H9 (cell line): ENCODE measurements at regions not wholly inside any gene's neighbourhood (a gene's known extent, or its start where the extent isn't known, plus 50 kb on each side); places are given as distances from the start of the nearest gene placed in this dataset.

ENCODE experiments used
- DNase-seq: peaks from one replicate; pipeline ENCODE4 v3.0.0-alpha.2; 2017
- H2AFZ ChIP-seq: one replicate; pipeline ENCODE4 v1.6.1; 2013; ENCODE audit warnings: mild to moderate bottlenecking, low read length, control low read depth, moderate library complexity
- H2AK5ac ChIP-seq: 2 replicates; pipeline ENCODE4 v1.6.1; 2013; ENCODE audit warnings: low read length, control low read depth, mixed read lengths; ENCODE audit not compliant: insufficient read length
- H2BK120ac ChIP-seq: one replicate; pipeline ENCODE4 v1.6.1; 2013; ENCODE audit warnings: low read depth, mild to moderate bottlenecking, low read length, control low read depth, inconsistent platforms; ENCODE audit not compliant: poor library complexity, severe bottlenecking
- H2BK12ac ChIP-seq: 2 replicates; pipeline ENCODE4 v1.6.1; 2013; ENCODE audit warnings: low read length, control low read depth, mixed read lengths, low read depth; ENCODE audit not compliant: insufficient read length
- H2BK15ac ChIP-seq: 2 replicates; pipeline ENCODE4 v1.6.1; 2013; ENCODE audit warnings: low read depth, low read length, control low read depth
- H2BK20ac ChIP-seq: one replicate; pipeline ENCODE4 v1.6.1; 2013; ENCODE audit warnings: low read depth, mild to moderate bottlenecking, low read length, control low read depth, inconsistent platforms; ENCODE audit not compliant: poor library complexity, severe bottlenecking
- H2BK5ac ChIP-seq: 2 replicates; pipeline ENCODE4 v1.6.1; 2013; ENCODE audit warnings: low read length, control low read depth, mixed read lengths; ENCODE audit not compliant: insufficient read length
- H3K14ac ChIP-seq: 2 replicates; pipeline ENCODE4 v1.6.1; 2013; ENCODE audit warnings: low read length, control low read depth; ENCODE audit not compliant: insufficient read depth
- H3K18ac ChIP-seq: 2 replicates; pipeline ENCODE4 v1.6.1; 2013; ENCODE audit warnings: low read depth, mild to moderate bottlenecking, mixed read lengths, low read length, control low read depth; ENCODE audit not compliant: insufficient read length
- H3K23ac ChIP-seq: 2 replicates; pipeline ENCODE4 v1.6.1; 2013; ENCODE audit warnings: low read length, control low read depth, mixed read lengths, low read depth; ENCODE audit not compliant: insufficient read length
- H3K23me2 ChIP-seq: 2 replicates; pipeline ENCODE4 v1.6.1; 2013; ENCODE audit warnings: low read depth, mild to moderate bottlenecking, mixed read lengths, low read length, control low read depth; ENCODE audit not compliant: insufficient read length, poor library complexity, severe bottlenecking
- H3K27ac ChIP-seq: 2 replicates; pipeline ENCODE4 v1.5.1; 2013; ENCODE audit warnings: low read length, control low read depth, mixed read lengths, low read depth; ENCODE audit not compliant: insufficient read length
- H3K27me3 ChIP-seq: 2 replicates; pipeline ENCODE4 v1.6.1; 2013; ENCODE audit warnings: low read length, control low read depth, inconsistent platforms; ENCODE audit not compliant: insufficient read depth
- H3K4ac ChIP-seq: 2 replicates; pipeline ENCODE4 v1.6.1; 2013; ENCODE audit warnings: low read depth, mild to moderate bottlenecking, control low read depth, inconsistent platforms, low read length, moderate library complexity
- H3K4me1 ChIP-seq: 2 replicates; pipeline ENCODE4 v1.6.1; 2013; ENCODE audit warnings: low read length, control low read depth, inconsistent platforms; ENCODE audit not compliant: insufficient read depth
- H3K4me2 ChIP-seq: 2 replicates; pipeline ENCODE4 v1.6.1; 2013; ENCODE audit warnings: low read length, control low read depth, mixed read lengths; ENCODE audit not compliant: insufficient read length, insufficient read depth
- H3K56ac ChIP-seq: 2 replicates; pipeline ENCODE4 v1.6.1; 2013; ENCODE audit warnings: low read depth, mild to moderate bottlenecking, mixed read lengths, low read length, control low read depth; ENCODE audit not compliant: insufficient read length
- H3K79me1 ChIP-seq: 2 replicates; pipeline ENCODE4 v1.6.1; 2013; ENCODE audit warnings: low read depth, mild to moderate bottlenecking, moderate library complexity, low read length, control low read depth, inconsistent platforms; ENCODE audit not compliant: insufficient read depth, poor library complexity, severe bottlenecking
- H3K79me2 ChIP-seq: 2 replicates; pipeline ENCODE4 v1.6.1; 2013; ENCODE audit warnings: low read length, control low read depth, inconsistent platforms; ENCODE audit not compliant: insufficient read depth
- H3K9ac ChIP-seq: 2 replicates; pipeline ENCODE4 v1.6.1; 2013; ENCODE audit warnings: low read length, control low read depth, mixed read lengths; ENCODE audit not compliant: insufficient read length; ENCODE audit errors: extremely low read depth
- H3K9me3 ChIP-seq: one replicate; pipeline ENCODE4 v1.6.1; 2013; ENCODE audit warnings: low read depth, low read length, inconsistent platforms; ENCODE audit not compliant: control insufficient read depth
- H3T11ph ChIP-seq: one replicate; pipeline ENCODE4 v1.6.1; 2013; ENCODE audit warnings: mild to moderate bottlenecking, low read length, control low read depth, inconsistent platforms
- H4K20me1 ChIP-seq: one replicate; pipeline ENCODE4 v1.6.1; 2013; ENCODE audit not compliant: control insufficient read depth, insufficient read length, insufficient read depth
- H4K5ac ChIP-seq: 2 replicates; pipeline ENCODE4 v1.6.1; 2013; ENCODE audit warnings: low read depth, mild to moderate bottlenecking, mixed read lengths, low read length, control low read depth; ENCODE audit not compliant: insufficient read length
- H4K8ac ChIP-seq: replicated peaks from 2 replicates; pipeline ENCODE4 v1.6.1; 2013; ENCODE audit warnings: low read length, control low read depth, mixed read lengths, low read depth; ENCODE audit not compliant: insufficient read length
- H4K91ac ChIP-seq: 2 replicates; pipeline ENCODE4 v1.6.1; 2013; ENCODE audit warnings: low read depth, mild to moderate bottlenecking, moderate library complexity, mixed read lengths, low read length, control low read depth; ENCODE audit not compliant: insufficient read length
- H3K27ac Mint-ChIP-seq, 3 experiments: 2 replicates in 2 of 3; 3 replicates in 1 of 3; pipeline ENCODE4 v1.8.0; 2020 to 2021; ENCODE audit warnings: mixed read lengths in 3 of 3, mild to moderate bottlenecking in 1 of 3, moderate library complexity in 1 of 3
- H3K27me3 Mint-ChIP-seq: 2 replicates; pipeline ENCODE4 v1.8.0; 2021; ENCODE audit warnings: low read depth, mild to moderate bottlenecking, moderate library complexity, mixed read lengths
- H3K36me3 Mint-ChIP-seq, 3 experiments: 2 replicates in 2 of 3; 3 replicates in 1 of 3; pipeline ENCODE4 v1.8.0; 2020 to 2021; ENCODE audit warnings: low read depth in 3 of 3, mixed read lengths in 3 of 3; ENCODE audit not compliant: insufficient read depth in 1 of 3
- H3K4me1 Mint-ChIP-seq, 2 experiments: 2 replicates each; pipeline ENCODE4 v1.8.0; 2020; ENCODE audit warnings: mixed read lengths in 2 of 2
- H3K4me3 Mint-ChIP-seq, 2 experiments: 2 replicates in 1 of 2; 3 replicates in 1 of 2; pipeline ENCODE4 v1.8.0; 2020 to 2021; ENCODE audit warnings: mild to moderate bottlenecking in 2 of 2, mixed read lengths in 2 of 2, moderate library complexity in 1 of 2
- H3K9me3 Mint-ChIP-seq, 2 experiments: 2 replicates in 1 of 2; 3 replicates in 1 of 2; pipeline ENCODE4 v1.8.0; 2020; ENCODE audit warnings: mild to moderate bottlenecking in 2 of 2, mixed read lengths in 2 of 2, moderate library complexity in 1 of 2
- WGBS: extraction: QIAGEN DNeasy Blood & Tissue Kit; methylation state at CpG from one replicate; pipeline ENCODE4 v1.1.7; 2013; ENCODE audit warnings: missing lambda C conversion rate, low lambda C conversion rate, mixed read lengths; ENCODE audit not compliant: insufficient read length; ENCODE audit errors: extremely low coverage; 5-methylcytosine and 5-hydroxymethylcytosine counted together
- TF ChIP-seq, protein P1 (sequence below): fragments of 200-600 bp; sonication (generic); conservative IDR thresholded peaks from 3 replicates; pipeline ENCODE4 v1.8.0; 2021; ENCODE audit warnings: antibody characterized with exemption, mild to moderate bottlenecking

GRCh38 chr6:2465336-2465735, 219.9 kb upstream of the GMDS start:
- no peak overlapping the region for H2BK12ac ChIP-seq
- peaks cover 30% of the 10 kb centered on the region for H3K27me3 Mint-ChIP-seq
- no peak overlapping the region for H3K9ac ChIP-seq
- no peak overlapping the region for H2BK15ac ChIP-seq
- H3K18ac ChIP-seq = no peak overlapping the region
- no peaks in the 10 kb centered on the region for H4K20me1 ChIP-seq
- no peaks in the 10 kb centered on the region for H3K9me3 ChIP-seq
- no peak overlapping the region for H3K14ac ChIP-seq
- H3K27me3 ChIP-seq = no peaks in the 10 kb centered on the region; the same call in 1 of the 2 replicates
- H3K23me2 ChIP-seq = peaks cover 3% of the 10 kb centered on the region
- H3K4me3 Mint-ChIP-seq = no peak overlapping the region
- WGBS = no CpG with 5 or more reads among the region's 9 CpGs
- no peak overlapping the region for H2BK5ac ChIP-seq
- H4K91ac ChIP-seq = no peak overlapping the region
- H3K27ac ChIP-seq = no peak overlapping the region
- no peaks in the 10 kb centered on the region for H3K79me1 ChIP-seq
- TF ChIP-seq, protein P1, sequence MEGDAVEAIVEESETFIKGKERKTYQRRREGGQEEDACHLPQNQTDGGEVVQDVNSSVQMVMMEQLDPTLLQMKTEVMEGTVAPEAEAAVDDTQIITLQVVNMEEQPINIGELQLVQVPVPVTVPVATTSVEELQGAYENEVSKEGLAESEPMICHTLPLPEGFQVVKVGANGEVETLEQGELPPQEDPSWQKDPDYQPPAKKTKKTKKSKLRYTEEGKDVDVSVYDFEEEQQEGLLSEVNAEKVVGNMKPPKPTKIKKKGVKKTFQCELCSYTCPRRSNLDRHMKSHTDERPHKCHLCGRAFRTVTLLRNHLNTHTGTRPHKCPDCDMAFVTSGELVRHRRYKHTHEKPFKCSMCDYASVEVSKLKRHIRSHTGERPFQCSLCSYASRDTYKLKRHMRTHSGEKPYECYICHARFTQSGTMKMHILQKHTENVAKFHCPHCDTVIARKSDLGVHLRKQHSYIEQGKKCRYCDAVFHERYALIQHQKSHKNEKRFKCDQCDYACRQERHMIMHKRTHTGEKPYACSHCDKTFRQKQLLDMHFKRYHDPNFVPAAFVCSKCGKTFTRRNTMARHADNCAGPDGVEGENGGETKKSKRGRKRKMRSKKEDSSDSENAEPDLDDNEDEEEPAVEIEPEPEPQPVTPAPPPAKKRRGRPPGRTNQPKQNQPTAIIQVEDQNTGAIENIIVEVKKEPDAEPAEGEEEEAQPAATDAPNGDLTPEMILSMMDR = no peak
- peak overlapping the region in 1 of 3 experiments; percentile 48; a peak in 1 of 7 replicates for H3K27ac Mint-ChIP-seq
- no peaks in the 10 kb centered on the region; the same call in 1 of the 2 replicates for H3K4me1 ChIP-seq
- H3T11ph ChIP-seq = no peak overlapping the region
- H2AFZ ChIP-seq = no peak overlapping the region
- H3K36me3 Mint-ChIP-seq = no peaks in the 10 kb centered on the region
- H2AK5ac ChIP-seq = no peak overlapping the region
- H3K79me2 ChIP-seq = no peaks in the 10 kb centered on the region
- H3K4ac ChIP-seq = no peak overlapping the region
- H2BK20ac ChIP-seq = no peak overlapping the region
- H4K8ac ChIP-seq = no peak overlapping the region
- peaks cover 17 to 29% of the 10 kb centered on the region in 2 experiments for H3K4me1 Mint-ChIP-seq
- H3K9me3 Mint-ChIP-seq = no peaks in the 10 kb centered on the region
- no peak overlapping the region for H3K23ac ChIP-seq
- DNase-seq = no peak
- H3K56ac ChIP-seq = no peak overlapping the region
- H4K5ac ChIP-seq = no peak overlapping the region
- no peak overlapping the region for H3K4me2 ChIP-seq
- no peak overlapping the region for H2BK120ac ChIP-seq
